GM19351 (cell line): ENCODE measurements at regions not wholly inside any gene's neighbourhood (a gene's known extent, or its start where the extent isn't known, plus 50 kb on each side); places are given as distances from the start of the nearest gene placed in this dataset.

Source experiments
- ATAC-seq: cut with Tn5 transposase; IDR thresholded peaks from one replicate; pipeline ENCODE4 v1.9.1; 2021; ENCODE audit warnings: mild to moderate bottlenecking, moderate library complexity; ENCODE audit not compliant: unreplicated experiment

- no peak for ATAC-seq
Measured at GRCh38 chr18:44465381-44465841, 215.3 kb upstream of the SETBP1 start.

DNA sequence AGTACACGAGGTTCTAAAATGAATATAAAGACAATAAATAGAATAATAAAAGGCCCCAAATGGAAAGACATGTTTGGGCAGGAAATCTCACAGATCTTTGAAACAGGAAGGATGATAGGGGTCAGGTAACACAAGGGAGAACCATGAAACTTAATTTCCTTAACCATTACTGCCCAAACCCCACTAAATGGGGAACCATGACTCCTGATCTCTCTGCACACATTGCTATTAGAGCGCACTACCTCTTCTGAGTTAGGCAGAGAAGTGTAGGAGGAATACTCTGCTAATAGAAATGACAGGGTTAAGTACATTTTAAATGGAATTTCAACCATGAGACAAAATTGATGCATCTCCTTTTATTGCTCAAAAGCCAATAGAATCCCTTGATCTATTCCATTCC is 213.7 kb upstream of the SETBP1 start:
- ATAC-seq, result no peak

- no peak for ATAC-seq
Measured at GRCh38 chr18:44467718-44468117, 213.0 kb upstream of the SETBP1 start.

DNA sequence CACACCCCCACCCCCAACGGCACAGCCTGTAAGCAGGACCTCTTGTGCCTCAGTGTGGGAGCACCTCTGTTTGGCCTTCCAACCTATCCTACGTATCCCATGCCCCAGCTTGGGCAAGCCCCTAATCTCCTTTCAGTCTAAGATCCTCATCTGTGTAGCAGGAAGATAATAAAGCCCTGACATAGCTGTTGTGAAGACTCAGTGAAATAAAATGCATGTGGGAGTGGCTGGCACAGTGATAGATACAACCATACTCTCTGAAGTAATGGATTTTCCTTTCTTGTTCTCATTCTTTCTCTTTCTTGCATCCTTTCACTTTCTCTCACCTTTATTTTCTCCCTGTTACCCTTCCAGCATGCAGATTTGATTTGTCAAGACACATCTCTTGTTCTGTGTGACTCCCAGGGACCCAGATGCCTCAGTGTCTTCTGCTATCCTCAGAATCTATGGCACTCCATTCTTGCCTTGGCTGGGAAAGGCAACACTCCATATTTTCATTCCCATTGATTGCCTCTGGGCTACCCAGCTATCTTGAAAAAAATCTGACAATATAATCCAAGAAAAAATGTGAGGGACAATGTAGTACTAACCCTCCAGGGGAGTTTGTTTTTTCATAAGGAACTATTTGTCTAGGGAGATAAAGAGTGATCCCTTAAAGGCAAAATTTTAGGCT is 207.2 kb upstream of the SETBP1 start:
- no peak for ATAC-seq

GRCh38 chr18:44474067-44474411 is 206.6 kb upstream of the SETBP1 start:
- no peak for ATAC-seq

GRCh38 chr18:44474591-44474990 is 206.1 kb upstream of the SETBP1 start:
- ATAC-seq, result no peak

GRCh38 chr18:44482761-44483160 is 197.9 kb upstream of the SETBP1 start:
- ATAC-seq, result no peak

DNA sequence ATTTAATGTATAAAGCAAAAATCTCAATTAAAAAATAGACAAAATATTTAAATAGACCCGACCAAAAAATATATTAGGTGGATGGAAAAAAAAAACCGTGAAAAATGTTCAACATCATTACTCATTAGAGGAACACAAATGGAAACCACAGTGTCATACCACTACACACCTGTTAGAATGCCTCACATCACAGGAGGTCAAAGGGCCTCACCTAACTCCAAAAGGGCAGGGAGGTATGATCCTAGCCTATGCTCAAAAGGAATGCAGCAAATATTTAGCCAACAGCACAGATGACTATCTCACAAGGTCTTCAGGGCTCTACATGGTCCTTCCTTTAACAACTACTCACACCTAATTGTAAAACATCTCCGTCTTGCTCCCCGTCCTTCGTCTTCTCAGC is 185.5 kb upstream of the SETBP1 start:
- peak; percentile 84 for ATAC-seq

GRCh38 chr18:44497311-44497710 is 183.4 kb upstream of the SETBP1 start:
- ATAC-seq, result no peak

- ATAC-seq, result no peak
Measured at GRCh38 chr18:44497757-44498490, 182.8 kb upstream of the SETBP1 start.

DNA sequence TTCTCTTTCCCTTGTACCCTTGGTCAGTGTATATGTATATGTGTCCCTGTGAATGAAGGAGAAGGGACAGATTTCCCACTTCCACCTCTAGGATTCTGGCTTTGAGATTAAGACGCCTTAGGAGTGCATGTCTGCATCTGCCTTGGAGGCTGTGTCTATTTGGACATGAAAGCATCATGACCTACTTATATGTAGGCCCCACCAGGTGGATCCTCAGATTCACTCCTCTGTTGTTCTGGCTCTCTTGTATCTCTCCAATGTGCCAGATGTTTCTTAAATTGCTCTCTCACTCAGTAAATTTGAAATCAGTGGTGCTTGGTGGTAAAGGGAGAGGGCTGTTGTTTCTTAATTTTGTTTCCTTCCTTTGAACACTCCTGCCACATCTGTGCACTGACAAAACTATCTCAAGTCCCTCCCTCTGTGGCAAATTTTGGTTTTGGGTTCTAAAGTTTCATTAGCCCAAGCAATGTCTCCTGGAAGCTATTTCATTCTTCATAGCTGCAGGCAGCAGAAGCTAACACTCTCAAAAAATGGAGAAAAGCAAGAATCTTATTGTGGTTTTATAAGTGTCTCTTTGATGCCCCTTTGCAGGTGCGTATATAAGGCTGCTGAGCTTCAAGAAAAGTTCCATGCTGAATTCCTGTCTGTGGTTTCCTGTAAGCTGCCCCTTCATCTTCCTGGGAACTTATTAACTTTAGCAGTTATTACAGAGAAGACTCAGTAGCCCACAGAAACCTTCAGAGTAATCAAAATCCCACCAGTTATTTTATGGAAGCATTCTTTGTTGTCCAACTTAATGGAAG is 179.7 kb upstream of the SETBP1 start:
- no peak for ATAC-seq

- ATAC-seq, result no peak
Measured at GRCh38 chr18:44502221-44502620, 178.5 kb upstream of the SETBP1 start.

DNA sequence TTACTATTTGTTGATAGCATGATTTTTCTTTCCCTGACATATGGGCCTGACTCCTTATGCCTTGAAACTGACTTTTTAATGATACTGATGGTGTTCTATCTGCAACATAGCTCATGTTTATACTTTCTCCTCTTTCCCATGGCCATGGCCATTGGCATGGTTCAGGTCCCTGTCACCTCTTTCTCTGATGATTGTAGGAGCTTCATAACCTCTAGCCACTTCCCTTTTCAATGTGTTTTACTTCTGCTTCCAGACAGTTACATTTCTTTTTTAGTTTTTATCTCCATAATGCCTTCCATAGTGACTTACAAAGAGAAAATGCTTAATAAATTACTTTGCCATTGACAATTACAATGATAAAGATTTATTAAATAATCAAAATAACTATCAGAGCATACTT is 177.9 kb upstream of the SETBP1 start:
- peak; percentile 48 for ATAC-seq

DNA sequence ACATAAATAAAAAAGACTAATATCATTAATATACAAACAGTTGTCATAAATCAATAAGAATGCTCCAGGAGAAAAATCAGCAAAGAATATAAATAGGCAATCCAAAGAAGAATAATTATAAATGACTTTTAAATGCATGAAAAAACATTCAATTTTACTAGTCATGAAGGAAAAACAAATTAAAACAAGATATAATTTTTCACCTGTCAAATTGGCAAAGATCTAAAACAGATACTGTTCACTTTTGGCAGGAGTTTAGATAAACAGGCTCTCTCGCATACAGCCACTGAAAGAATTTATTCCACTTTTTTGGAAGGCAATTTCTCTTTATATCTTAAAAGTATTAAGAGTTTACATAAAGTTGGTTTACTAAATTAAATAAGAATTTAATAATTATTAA is 176.8 kb upstream of the SETBP1 start:
- ATAC-seq, result no peak

DNA sequence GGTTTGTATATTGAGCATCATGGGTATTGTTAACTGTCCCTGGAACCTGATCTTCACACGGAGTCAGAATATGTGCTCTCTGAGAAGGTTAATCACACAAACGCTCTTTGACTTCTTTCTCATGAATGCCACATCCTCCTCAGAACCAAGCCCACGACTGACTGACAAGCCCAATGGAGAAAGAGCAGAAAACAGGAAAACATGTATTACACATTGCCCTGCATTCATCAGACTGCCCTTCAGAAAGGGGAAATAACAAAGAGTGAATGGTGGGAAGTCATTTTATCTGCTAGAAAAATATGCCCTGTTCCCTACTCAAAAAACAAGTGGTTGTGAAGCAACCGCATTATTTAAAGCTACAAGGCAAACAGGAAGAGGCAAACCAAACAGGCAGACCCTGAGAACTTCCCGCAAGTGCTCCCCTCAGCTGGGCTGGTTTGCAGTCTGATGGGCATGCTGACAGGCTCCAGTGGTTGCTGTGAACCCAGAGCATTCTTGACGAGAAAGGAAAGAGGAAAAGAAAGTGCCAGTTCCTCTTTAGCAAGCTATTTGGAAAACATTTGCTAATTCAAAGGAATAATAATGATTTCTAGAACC is 172.9 kb upstream of the SETBP1 start:
- peak; percentile 68 for ATAC-seq

DNA sequence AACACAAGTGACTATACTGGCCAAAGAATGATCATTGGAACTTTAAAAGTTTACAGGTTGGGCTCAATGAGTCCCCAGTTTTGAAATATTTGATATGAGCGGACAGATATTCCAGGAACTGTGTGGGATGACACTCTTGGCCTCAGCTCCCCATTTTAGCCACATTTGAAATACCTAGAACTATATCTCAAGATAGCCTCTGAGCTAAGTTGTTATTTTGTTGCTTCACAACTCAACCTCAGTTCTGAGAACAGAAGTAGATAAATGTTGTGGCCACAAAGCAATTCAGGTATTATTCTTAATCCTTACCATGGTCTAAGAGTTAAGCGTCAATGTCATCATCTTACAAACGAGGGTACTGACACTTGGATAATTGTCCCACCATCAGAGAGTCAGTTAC is 172.2 kb upstream of the SETBP1 start:
- peak; percentile 34 for ATAC-seq

- ATAC-seq, result no peak
Measured at GRCh38 chr18:44509048-44509447, 171.6 kb upstream of the SETBP1 start.

DNA sequence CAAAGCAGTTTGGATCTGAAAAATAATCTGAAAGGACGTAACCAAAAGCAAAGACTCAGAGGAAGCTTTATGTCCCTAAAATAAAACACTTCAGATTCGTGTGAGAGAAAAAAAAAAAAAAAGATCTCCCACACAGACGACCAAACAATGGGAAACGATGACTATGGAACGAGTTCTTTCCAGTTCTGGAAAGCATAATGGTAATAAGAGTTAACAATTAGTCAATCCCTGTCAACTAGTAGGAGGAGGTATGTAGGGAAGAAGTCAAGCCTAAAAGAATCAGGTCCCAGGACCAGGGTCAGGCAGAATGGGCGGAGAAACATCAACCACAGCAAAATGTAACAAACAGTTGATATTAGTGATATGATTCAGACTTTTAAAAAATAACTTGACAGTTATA is 170.3 kb upstream of the SETBP1 start:
- no peak for ATAC-seq

DNA sequence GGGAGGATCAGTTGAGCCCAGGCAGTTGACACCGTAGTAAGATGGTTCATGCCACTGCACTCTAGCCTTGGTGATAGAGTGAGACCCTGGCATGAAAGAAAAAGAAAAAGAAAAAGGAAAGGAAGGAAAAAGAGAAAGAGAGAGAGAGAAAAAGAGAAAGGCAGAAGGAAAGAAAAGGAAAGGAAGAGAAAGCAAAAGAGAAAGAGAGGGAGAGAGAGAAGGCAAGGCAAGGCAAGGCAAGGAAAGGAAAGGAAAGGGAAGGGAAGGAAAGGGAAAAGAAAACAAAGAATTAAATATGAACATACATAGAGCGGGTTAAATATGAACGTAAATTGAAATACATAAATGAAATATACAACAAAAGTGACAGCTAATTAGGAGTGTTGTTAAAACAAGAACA is 167.5 kb upstream of the SETBP1 start:
- ATAC-seq, result no peak

- no peak for ATAC-seq
Measured at GRCh38 chr18:44514106-44514505, 166.6 kb upstream of the SETBP1 start.

DNA sequence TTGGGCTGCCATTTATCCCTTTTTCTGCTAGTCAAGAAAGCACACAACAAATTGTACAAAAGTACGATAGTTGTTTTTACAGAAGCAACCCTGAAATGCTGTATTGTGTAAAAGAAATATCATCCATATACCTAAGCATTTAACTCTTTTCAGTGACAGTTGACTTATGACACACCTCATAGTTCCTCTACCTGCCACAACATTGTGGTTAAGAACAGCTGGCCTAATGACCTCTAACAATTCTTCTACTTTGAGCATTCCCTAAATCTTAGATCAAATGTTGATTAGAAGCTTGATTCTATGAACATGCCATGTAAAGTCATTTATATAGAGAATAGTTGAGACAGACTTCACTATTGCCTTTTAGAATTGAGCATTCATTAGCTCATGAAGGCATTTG is 165.9 kb upstream of the SETBP1 start:
- no peak for ATAC-seq
